GM04503 (cell line): ENCODE measurements at regions not wholly inside any gene's neighbourhood (a gene's known extent, or its start where the extent isn't known, plus 50 kb on each side); places are given as distances from the start of the nearest gene placed in this dataset.
"Not testable (repeated sequence)": the region's sequence is repeated elsewhere in the genome, so short reads cannot be mapped to it uniquely, and the experiment has no call there.

Experiments
- DNase-seq: peaks from one replicate; pipeline ENCODE4 v3.0.0-alpha.2; 2012; ENCODE audit warnings: low read depth

DNA sequence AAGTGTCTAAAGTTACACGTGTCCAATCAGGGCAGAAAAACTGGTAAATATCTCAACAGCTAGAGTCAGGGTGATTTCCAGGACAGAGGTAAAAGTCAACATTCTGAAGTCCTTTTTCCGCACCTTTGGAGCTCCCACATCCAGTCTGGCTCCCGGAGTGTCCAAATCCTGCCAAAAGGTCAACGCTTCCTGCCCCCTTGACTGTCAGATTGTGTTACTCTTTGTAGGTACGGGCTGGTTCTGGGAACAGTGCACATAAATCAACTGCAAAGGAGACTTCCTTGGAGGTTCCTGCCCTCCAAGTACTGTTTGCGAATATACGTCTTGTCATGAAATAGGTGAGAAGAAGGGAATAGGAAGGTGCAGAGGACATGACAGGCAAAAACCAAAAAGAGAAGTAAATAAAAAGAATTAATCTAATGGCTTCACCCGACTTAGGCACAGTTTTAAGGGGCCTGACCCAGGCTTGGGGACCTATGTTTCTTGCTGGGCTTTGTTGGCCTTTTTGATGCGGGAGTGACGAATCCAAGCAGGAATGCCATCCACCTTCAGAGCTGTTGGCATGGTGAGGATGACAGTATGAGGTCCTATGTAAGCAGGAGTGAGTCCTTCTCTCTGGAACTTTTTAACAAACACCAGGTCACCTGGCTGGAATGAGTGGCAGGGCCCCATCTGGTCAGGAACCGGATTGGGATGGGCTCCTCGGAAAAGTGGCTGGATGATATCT, 155.4 kb downstream of the TRIM27 start:
- DNase-seq = no peak

DNA sequence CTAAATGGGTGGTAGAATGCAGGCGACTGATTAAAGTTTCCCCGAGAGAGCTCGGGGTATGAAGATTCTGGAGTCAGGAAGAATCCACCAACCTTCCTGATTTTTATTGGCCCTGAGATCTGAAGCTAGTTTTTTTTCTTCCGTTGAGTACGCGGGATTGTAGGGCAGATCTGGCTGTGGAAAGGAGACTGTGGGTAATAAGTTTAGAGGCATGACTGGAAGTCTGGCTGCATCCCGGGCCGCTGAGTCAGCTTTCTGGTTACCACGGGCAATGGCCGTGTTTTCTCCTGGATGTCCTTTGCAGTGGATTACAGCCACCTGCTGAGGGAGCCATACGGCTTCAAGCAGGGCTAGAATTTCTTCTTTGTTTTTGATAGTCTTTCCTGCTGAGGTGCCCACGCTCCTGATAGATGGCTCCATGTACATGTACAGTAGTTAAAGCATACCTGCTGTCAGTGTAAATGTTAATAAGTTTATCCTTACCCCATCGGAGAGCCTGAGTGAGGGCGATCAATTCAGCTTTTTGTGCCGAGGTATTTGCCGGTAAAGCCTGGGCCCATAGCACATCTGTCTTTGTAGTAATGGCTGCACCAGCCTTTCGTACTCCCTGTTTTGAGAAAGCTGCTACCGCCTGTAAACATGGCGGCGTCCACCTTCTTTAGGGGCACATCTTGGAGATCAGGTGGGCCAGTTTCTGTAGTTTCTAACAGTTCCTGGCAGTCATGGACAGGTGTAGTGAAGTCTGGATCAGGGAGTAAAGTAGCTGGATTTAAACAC, 154.0 kb downstream of the TRIM27 start:
- DNase-seq = no peak

DNA sequence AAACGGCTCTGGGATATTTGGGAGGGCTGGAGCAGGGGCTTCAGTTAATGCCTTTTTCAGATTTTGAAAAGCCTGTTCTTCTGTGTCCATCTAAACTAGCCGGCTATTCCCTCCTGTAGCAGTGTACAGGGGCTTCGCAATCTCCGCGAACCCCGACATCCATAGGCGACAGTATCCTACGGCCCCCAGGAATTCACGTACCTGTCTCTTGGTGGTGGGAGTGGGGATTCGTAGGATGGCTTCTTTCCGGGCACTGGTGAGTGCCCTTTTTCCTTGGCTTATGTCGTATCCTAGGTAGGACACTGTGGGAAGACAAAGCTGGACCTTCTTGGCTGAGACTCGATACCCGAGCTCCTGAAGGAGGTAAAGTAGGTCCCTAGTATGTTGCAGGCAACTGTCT, 153.1 kb downstream of the TRIM27 start:
- no peak for DNase-seq

DNA sequence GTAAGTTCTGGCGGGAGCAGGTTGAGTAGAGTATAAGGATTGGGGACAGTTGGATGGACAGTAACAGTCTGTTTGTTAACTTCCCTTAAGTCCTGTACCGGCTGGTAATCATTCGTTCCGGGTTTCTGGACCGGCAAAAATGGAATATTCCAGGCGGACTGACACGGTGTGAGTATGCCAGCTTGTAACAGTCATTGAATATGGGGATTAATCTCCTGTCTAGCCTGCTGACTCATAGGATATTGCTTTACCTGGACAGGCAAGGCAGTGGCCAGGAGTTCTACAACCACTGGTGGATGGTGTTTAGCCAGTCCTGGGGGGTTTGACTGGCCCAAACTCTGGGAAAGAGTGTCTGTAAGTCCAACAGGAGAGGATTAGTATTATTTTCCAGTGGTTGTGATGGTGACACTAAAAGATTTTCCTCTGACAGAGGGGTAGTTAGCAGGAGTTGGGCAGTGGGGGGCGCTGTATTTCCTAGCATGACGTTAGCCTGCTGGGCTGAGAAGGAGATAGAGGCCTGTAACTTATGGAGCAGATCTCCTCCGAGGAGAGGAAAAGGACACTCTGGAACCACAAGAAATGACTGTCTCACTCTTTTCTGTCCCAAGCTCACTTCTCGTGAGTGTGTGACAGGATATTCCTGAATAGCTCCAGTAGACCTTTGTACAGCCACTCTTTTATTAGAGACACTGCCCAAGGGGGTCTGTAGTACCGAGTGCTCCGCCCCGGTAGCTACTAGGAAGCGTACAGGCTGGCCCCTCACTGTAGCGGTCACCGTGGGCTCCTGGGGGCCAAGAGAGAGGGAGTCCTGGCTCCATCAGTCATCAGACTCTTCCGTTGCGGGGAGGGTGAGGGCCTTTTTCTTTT, 152.2 kb downstream of the TRIM27 start:
- DNase-seq = no peak

DNA sequence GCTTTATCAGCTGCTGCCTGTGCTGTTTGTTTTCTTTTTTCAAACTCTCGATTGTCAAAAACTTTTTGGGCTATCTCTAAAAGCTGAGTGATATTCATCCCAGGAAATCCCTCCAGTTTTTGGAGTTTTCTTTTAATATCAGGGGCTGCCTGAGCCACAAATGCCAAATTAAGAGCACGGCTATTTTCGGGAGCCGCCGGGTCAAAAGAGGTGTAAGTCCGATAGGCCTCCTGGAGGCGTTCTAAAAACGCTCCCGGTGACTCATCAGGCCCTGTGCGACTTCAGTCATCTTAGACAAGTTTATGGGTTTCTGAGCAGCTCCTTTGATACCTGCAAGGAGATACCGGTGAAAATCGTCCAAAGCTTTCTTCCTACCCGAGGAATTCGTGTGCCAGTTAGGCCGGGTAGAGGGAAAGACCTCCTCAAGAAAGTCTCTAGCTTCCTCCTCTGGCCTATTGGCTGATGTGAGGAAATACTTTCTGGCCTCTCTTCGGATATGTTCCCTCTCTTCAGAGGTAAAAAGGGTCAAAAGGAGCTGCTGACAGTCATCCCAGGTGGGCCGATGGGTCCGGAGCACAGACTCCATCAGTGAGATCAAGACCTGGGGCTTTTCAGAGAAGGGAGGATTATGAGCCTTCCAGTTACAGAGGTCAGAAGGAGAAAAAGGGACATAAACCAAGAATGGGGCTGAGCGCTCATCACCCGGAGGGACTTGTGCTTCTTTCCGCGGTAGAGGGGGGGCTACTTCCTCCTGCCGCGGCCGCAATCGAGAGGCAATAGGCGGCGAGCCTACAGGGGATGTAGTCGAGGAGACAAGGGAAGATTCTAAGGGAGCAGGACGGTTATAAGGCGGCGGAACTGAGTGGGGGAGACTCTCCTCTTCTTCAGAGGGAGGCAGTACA, 151.1 kb downstream of the TRIM27 start:
- DNase-seq = no peak

DNA sequence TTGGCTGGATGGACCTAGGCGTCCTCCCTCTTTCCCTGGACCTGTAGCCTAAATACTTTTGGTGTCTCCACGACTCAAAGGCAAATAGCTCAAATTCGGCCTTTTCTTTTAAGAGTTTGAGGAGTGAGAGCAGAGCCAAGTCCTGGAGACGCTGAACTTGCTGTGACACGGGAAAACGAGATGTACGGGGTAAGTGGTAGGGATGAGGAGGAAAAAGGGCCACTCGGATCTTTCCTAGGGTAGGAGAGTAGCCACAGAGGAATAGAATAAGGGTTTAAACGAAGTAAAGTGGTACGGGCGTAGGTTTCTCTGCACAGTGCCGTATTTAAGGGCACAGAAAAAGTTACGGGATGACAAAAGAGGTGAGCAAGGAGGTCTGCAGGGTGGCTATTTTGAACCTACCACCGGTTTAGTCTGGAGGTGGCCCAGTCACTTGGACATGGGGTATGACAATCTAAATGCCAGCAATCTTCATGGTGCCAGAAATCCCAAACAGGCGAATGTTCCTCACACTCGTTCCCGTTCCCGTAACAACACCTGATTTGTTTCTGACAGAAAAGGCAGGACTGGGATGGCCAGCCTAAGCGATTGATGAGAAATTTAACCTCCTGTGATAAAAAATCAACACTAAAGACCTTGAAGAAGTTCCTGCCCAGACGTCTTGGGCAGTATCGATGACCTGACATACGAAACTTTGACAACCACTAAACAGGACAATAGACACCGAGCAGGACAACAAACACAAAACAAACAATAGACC, 149.3 kb downstream of the TRIM27 start:
- no peak for DNase-seq

DNA sequence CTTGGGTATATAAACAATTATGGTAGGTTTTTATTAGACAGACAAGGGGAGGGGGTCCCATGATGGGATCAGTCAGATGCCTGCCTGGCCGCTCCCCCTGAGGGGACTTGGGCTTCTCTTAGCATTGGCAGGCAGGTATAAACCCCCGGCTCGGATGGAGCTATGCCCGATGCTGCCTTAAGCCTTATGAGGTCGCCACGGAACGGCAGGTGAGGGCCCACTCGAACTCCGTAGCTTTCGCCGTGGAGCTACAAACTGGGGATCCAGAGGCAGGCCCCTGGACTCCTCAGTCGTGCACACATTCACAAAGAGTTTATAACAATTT, 148.8 kb downstream of the TRIM27 start:
- DNase-seq = no peak

DNA sequence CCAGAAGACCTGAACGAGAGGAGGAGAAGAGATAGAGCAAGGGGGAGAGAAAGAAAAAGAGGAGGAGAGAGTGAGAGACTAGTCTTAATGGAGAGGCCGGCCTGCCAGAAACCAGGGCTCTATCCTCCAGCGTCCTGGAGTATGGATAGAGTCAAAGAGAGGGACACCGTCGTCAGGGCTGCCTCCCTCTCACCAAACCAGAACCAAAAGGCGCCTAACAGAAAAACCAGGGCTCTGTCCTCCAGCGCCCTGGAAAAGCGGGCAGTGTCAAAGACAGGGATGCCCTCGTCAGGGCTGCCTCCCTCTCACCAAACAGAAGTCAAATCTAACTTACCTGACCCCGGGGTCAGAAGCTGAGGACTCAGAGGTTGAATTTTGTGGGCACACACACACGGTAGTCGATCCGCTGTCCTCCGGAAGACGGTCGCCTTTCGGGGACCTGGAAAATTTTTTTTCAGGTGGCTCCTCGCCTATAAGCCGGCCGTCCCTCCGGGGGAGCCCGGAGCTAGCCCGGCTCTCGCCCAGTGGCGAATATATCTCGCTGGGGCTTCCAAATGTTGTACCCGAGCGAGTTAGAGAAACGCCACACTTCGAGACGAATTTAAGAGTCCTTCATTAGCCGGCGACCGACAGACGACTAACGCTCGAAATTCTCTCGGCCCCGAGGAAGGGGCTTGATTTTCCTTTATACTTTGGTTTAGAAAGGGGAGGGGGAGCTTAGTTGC, 148.2 kb downstream of the TRIM27 start:
- no peak for DNase-seq

DNA sequence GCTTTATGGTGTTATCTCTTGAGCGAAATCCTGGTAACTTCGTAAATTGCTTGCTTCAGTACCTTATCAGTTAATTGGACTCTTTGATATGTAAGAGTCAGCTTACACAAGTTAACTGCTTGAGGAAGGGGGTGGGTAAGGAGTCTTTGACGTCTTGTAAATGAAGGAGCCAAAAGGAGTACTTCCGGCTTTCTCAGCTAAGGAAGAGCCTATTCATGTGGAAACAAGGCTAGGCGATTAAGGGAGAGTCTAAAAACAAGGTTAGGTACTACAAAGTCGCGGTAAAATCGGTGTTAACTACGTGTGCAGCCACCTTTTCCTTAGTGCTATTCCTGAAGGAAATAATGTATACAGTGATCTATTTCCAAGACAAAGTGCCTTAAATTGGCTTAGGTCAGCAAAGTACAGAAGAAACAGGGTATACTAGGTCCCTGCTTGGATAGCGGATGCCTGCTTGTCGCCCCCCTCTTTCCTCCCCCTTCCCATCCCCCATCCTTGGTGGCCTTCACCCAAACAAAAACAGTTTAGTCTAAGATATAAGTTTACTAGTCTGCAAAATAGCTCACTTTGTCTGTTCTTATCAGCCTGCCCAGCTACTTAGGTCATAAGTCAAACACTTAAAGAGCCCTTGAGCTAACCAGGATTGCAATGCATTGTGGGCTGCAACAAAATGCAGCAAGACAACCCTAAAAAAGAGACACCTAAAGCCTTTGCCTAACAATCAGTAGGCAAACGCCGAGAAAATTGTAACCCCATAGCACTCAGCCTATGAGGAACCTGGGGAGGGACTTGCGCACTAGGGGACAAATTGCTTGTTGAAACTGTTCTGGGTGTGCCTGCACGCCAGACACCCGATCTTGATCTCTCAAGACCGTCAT, 147.3 kb downstream of the TRIM27 start:
- DNase-seq = no peak

DNA sequence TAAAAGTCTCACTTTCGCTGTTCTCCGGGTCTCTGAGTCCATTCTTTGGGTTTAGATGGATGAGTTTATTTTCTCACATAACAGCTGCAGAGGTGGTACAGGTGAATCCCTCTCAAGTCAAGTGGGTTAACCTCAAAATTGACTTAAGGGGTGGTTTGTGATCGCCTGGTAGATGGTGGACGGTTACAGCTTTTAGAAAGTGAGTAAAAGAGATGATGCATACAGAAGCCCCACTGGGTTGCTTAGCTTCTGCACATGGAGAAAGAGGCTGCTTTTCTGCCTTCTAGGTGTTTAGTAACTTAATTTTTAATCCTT, 146.7 kb downstream of the TRIM27 start:
- DNase-seq = no peak

DNA sequence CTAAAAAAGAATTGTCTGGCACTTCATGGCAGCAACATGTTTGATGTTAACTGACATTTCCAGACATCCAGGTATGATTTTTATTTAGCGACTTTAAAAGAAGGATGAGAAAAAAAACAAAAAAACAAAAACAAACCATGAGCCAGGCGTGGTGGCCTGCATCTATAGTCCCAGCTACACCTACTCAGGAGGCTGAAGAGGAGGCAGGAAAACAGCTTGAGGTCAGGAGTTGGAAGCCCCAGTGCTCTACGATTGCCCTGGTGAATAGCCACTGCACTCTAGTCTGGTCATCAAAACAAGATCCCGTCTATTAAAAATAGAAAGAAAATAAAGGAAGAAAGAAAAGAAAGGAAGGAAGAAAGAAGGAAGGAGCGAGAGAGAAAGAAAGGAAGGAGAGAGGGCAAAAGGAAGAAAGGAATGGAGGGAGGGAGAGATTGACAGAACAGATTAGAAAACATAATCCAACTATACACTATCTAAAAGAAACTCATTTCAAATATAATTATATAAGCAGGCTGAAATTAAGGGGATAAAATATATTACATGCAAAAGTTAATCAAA, 141.6 kb downstream of the TRIM27 start:
- DNase-seq = no peak

DNA sequence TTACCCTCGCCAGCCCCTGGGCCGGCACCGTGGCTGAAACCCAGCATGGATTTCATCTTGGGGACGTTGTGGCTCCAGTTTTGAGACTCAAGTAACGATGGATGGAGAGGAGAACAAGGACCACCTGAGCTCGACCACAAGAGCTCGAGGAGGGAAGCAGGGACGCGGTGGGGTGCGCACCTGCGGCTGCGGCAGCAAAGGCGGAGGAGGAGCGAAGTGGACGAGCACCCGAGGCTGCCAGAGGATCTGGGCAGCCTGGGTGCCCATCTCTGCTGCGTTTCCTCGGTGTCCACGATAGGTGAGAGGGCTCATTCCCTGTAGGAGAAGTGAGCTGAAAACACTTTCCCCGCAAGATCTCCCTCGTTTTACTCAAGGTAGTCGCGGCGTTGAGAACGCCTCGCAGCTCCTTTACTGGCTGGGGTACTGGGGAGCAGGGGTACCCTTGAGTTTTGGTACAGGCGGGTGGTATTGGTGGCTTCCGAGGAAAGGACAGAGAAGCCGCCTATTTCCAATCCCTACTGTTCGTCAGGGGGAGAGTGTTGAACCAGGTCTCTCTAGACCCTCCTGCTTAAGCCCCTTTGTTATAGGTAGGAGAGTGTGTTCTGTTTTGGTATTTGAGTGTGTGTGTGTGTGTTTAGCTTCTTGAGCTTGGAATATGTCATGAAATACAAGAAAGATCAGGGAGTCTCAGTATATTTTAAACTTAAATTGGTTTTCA, 137.7 kb downstream of the TRIM27 start:
- DNase-seq = no peak

DNA sequence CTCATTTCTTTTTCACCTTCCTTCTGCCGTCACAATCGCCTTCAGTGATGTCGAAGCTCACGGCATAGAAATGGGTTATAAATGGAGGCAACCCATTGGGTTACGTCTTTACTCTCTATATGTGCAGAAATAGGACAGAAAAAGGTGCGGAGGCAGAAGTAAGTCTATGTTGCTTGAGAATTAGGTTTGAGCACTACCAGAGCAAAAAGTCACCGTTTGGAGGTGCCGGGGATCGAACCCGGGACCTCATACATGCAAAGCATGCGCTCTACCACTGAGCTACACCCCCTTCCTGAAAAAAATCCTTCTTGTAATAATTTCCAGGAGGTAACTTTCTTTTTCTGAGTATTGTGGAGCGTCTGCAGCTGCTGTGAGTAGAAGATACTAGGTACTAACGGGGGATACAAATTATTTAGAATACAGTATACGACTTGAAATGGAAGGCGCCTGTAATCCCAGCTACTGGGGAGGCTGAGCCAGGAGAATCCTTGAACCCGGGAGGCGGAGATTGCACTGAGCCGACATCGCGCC, 134.2 kb downstream of the TRIM27 start:
- DNase-seq = no peak

DNA sequence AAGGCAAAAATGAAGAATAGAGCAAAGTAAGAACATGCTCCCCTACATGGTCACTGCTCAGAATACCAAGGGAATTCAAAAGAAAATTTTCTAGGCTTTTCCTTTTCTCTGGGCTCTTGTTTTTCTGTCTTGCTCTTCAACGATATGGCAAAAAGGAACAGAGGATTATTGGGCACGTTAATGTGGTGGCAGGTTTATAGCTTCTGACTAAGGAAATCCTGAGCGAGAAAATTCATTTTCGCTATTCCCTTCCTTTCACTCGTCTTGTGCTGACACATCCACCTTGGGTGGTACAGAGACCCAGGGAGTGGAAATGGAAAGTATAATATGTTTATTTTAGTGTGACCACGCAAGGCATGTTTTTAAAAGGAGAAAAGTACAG, 132.8 kb downstream of the TRIM27 start:
- no peak for DNase-seq

DNA sequence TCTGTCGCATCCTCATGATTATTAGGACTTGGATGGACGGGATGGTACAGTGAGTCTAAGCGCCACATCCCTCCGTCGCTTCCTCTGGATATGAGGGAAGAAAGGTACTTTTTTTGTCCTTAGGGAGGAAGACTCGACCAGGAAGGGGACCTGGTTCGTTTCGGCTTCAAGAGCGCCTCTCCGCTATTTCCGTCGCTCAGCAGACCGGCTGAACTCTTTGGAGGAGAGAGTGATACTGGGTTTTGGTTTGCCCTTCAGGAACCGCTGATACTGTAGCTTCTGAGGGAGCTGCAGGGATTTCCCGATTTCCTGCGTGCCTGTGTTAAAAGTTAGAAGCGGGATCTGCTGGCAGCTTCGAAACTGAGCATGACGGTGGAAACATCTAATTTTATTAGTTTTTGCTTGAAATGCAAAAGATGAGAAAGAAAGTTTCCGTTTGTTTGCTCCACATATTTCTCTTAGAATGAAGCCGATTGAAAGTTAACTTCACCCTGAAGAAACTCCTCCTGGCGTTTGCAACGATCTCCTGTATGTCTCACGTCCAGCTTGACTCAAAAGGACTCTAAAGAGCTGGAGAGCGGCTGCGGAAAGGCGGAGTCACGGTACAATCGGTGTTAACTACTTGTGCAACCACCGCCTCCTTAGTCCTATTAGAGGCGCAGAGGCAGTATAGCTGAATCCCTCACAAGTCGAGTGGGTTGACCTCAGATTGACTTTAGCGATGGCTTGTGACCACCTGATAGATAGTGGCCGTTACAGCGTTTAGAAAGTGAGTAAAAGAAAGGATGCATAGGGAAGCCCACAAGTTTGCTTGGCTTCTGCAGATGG, 129.4 kb downstream of the TRIM27 start:
- DNase-seq = no peak

DNA sequence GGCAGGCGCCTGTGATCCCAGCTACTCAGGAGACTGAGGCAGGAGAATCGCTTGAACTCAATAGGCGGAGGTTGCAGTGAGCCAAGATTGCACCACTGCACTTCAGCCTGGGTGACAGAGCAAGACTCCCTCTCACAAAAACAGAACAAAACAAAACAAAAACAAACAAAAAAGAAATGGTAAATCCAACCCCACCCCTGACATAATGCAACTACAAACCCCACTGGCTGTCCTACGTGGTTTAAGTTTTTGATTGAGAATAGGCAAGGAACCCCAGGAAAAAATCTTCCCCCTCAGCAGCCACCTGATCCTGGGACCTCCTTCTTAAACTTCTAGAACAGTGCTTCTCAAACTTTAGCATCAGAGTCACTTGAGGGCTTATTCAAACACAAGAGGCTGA, 123.1 kb downstream of the TRIM27 start:
- not testable (repeated sequence) for DNase-seq
